ENCODE measurements at regions not wholly inside any gene's neighbourhood (a gene's known extent, or its start where the extent isn't known, plus 50 kb on each side); places are given as distances from the start of the nearest gene placed in this dataset.

GRCh38 chr9:129339539-129340157 lies 161.6 kb upstream of the IER5L start:
- H3K4me1 ChIP-seq (ENCODE audit: control insufficient read depth, insufficient read depth, low read length): no peaks in the 10 kb centered on the region; the same call in 1 of the 2 replicates
- TF ChIP-seq ZNF175 (tag by site-specific recombination; IDR thresholded peaks at IDR 0.05) (peak; percentile 21; the same call in 1 of the 2 replicates), ZNF555 (tag by site-specific recombination; conservative IDR thresholded peaks at IDR 0.05) (no peak), ZNF785 (tag by site-specific recombination; IDR thresholded peaks at IDR 0.05) (peak; percentile 8; the same call in 1 of the 2 replicates), TCF7L2 (IDR thresholded peaks at IDR 0.05; ENCODE audit: borderline replicate concordance, low read depth, low read length) (no peak), ZNF292 (tag by site-specific recombination; IDR thresholded peaks at IDR 0.05; ENCODE audit: borderline replicate concordance, low read depth) (0 out of 2 replicates have a peak, but pooled peaks have one; percentile 6), ZNF660 (tag by site-specific recombination; IDR thresholded peaks at IDR 0.05) (no peak), ZNF510 (tag by site-specific recombination; IDR thresholded peaks at IDR 0.05; ENCODE audit: insufficient replicate concordance) (no peak), ZNF248 (tag by site-specific recombination; IDR thresholded peaks at IDR 0.05) (peak; percentile 36; the same call in 1 of the 2 replicates), ZNF521 (tag by site-specific recombination; IDR thresholded peaks at IDR 0.05) (peak; percentile 21; the same call in 1 of the 2 replicates), ZNF585B (tag by site-specific recombination; IDR thresholded peaks at IDR 0.05) (no peak), ZIC2 (tag by site-specific recombination; IDR thresholded peaks at IDR 0.05) (no peak; the same call in 1 of the 2 replicates), ZNF571 (tag by site-specific recombination; IDR thresholded peaks at IDR 0.05) (0 out of 2 replicates have a peak, but pooled peaks have one; percentile 82), ZNF830 (tag by site-specific recombination; IDR thresholded peaks at IDR 0.05; ENCODE audit: low read depth) (no peak), ZNF776 (tag by site-specific recombination; IDR thresholded peaks at IDR 0.05; ENCODE audit: borderline replicate concordance) (peak; percentile 62; the same call in 1 of the 2 replicates), SP3 (tag by site-specific recombination; IDR thresholded peaks at IDR 0.05) (no peak), ZNF311 (tag by site-specific recombination; IDR thresholded peaks at IDR 0.05; ENCODE audit: borderline replicate concordance) (peak; percentile 60; the same call in 1 of the 2 replicates), KLF1 (tag by site-specific recombination; IDR thresholded peaks at IDR 0.05) (peak; percentile 19; the same call in 1 of the 2 replicates), ZBTB11 (tag by site-specific recombination; conservative IDR thresholded peaks at IDR 0.05; ENCODE audit: low read depth) (no peak), ZFP41 (tag by site-specific recombination; IDR thresholded peaks at IDR 0.05; ENCODE audit: borderline replicate concordance) (no peak), GLI4 (tag by site-specific recombination; IDR thresholded peaks at IDR 0.05) (0 out of 2 replicates have a peak, but pooled peaks have one; percentile 11), AEBP2 (tag by site-specific recombination; IDR thresholded peaks at IDR 0.05; ENCODE audit: borderline replicate concordance) (no peak), ZNF670 (tag by site-specific recombination; IDR thresholded peaks at IDR 0.05; ENCODE audit: low read depth) (peak; percentile 55; the same call in 1 of the 2 replicates), ZSCAN5A (tag by site-specific recombination; IDR thresholded peaks at IDR 0.05) (peak; percentile 73; the same call in 1 of the 2 replicates), ZNF768 (tag by site-specific recombination; IDR thresholded peaks at IDR 0.05) (no peak), ZNF677 (tag by site-specific recombination; IDR thresholded peaks at IDR 0.05) (no peak), ZNF239 (tag by site-specific recombination; IDR thresholded peaks at IDR 0.05) (peak; percentile 29; the same call in 1 of the 2 replicates), ZNF704 (tag by site-specific recombination; IDR thresholded peaks at IDR 0.05) (no peak), ZSCAN30 (tag by site-specific recombination; IDR thresholded peaks at IDR 0.05) (no peak), ZNF707 (tag by site-specific recombination; IDR thresholded peaks at IDR 0.05) (no peak), KLF9 (tag by site-specific recombination; IDR thresholded peaks at IDR 0.05; ENCODE audit: low read depth) (peak; percentile 34; the same call in 1 of the 2 replicates), ZNF223 (tag by site-specific recombination; IDR thresholded peaks at IDR 0.05) (no peak)

More at GRCh38 chr9:129339539-129340157, 161.6 kb upstream of the IER5L start:
- Histone ChIP-seq H3K9me3 (ENCODE audit: control insufficient read depth, insufficient read depth, low read depth, low read length) (no peaks in the 10 kb centered on the region), H3K4me3 (ENCODE audit: low read depth, low read length) (no peak overlapping the region), H3K36me3 (ENCODE audit: control insufficient read depth in 2 of 2, insufficient read depth in 1 of 2, low read length in 2 of 2) (no peaks in the 10 kb centered on the region), H3K27ac (ENCODE audit: extremely low read depth, low read depth, low read length) (no peak overlapping the region)
- ChIA-PET CTCF (no interaction called here), POLR2A (no interaction called here)
